NCI-H69 (cell line): ENCODE measurements at regions not wholly inside any gene's neighbourhood (a gene's known extent, or its start where the extent isn't known, plus 50 kb on each side); places are given as distances from the start of the nearest gene placed in this dataset.
A peak's percentile ranks its signal among the peaks of the same experiment; 100 is the strongest.

Experiments used
- DNase-seq: peaks from one replicate; lab custom pipeline; 2025; lab: John Stamatoyannopoulos, UW

GRCh38 chr6:40340957-40341356 is 246.2 kb downstream of the LRFN2 start:
- no peak for DNase-seq

- DNase-seq = no peak
Measured at GRCh38 chr6:40340196-40340595, 247.0 kb downstream of the LRFN2 start.

- no peak for DNase-seq
Measured at GRCh38 chr6:40338306-40338705, 248.9 kb downstream of the LRFN2 start.

- DNase-seq = no peak
Measured at GRCh38 chr6:40336940-40337760, 250.0 kb downstream of the LRFN2 start.

- DNase-seq = no peak
Measured at GRCh38 chr6:40336296-40336695, 250.9 kb downstream of the LRFN2 start.

GRCh38 chr6:40334496-40335270 is 252.5 kb downstream of the LRFN2 start:
- DNase-seq = peak; percentile 42

GRCh38 chr6:40331545-40331944 is 255.6 kb downstream of the LRFN2 start:
- DNase-seq = no peak

- DNase-seq = no peak
Measured at GRCh38 chr6:40330301-40330721, 256.9 kb downstream of the LRFN2 start.

GRCh38 chr6:40328986-40329545 is 258.1 kb downstream of the LRFN2 start:
- DNase-seq = no peak

- DNase-seq = peak; percentile 91
Measured at GRCh38 chr6:40328386-40328985, 258.7 kb downstream of the LRFN2 start.

- DNase-seq = peak; percentile 85
Measured at GRCh38 chr6:40326714-40327421, 260.3 kb downstream of the LRFN2 start.

- peak; percentile 55 for DNase-seq
Measured at GRCh38 chr6:40325791-40326190, 261.4 kb downstream of the LRFN2 start.

GRCh38 chr6:40325041-40325440 is 262.1 kb downstream of the LRFN2 start:
- peak; percentile 85 for DNase-seq

- DNase-seq = peak; percentile 92
Measured at GRCh38 chr6:40323881-40324634, 263.1 kb downstream of the LRFN2 start.

GRCh38 chr6:40322336-40322735 is 264.8 kb downstream of the LRFN2 start:
- no peak for DNase-seq

GRCh38 chr6:40321616-40322015 is 265.5 kb downstream of the LRFN2 start:
- DNase-seq = no peak

- DNase-seq = no peak
Measured at GRCh38 chr6:40320947-40321346, 266.2 kb downstream of the LRFN2 start.

GRCh38 chr6:40320441-40320840 is 266.7 kb downstream of the LRFN2 start:
- DNase-seq = no peak

GRCh38 chr6:40319124-40319523 is 268.0 kb downstream of the LRFN2 start:
- no peak for DNase-seq

- peak; percentile 88 for DNase-seq
Measured at GRCh38 chr6:40315060-40315459, 272.1 kb downstream of the LRFN2 start.

GRCh38 chr6:40313582-40313981 is 273.6 kb downstream of the LRFN2 start:
- DNase-seq = no peak
